GM12892 (cell line): ENCODE measurements at regions not wholly inside any gene's neighbourhood (a gene's known extent, or its start where the extent isn't known, plus 50 kb on each side); places are given as distances from the start of the nearest gene placed in this dataset.

Experiments used
- POLR2A ChIP-seq: IDR thresholded peaks from 2 replicates; pipeline ENCODE4 v1.6.1; 2011; ENCODE audit warnings: low read depth, low read length, control low read depth
- POLR2AphosphoS5 ChIP-seq: IDR thresholded peaks from 2 replicates; pipeline ENCODE4 v1.6.1; 2011; ENCODE audit warnings: low read depth, low read length, control low read depth
- TAF1 ChIP-seq: IDR thresholded peaks from 2 replicates; pipeline ENCODE4 v1.6.1; 2011; ENCODE audit warnings: low read depth, mild to moderate bottlenecking, control low read depth, low read length, borderline replicate concordance

GRCh38 chr4:137067735-137068134 lies 464.6 kb downstream of the PCDH18 start:
- TF ChIP-seq POLR2A (no peak), TAF1 (no peak), POLR2AphosphoS5 (no peak)
